Liver (tissue), 3 donors: ENCODE measurements at regions not wholly inside any gene's neighbourhood (a gene's known extent, or its start where the extent isn't known, plus 50 kb on each side); places are given as distances from the start of the nearest gene placed in this dataset.

Experiments
- EGR1 ChIP-seq, 2 donors: IDR thresholded peaks; 2 replicates each; pipeline ENCODE4 v1.6.1; 2016 to 2018; ENCODE audit warnings: antibody characterized with exemption in 2 of 2, low read depth in 2 of 2
- NR2F2 ChIP-seq: IDR thresholded peaks from 2 replicates; pipeline ENCODE4 v1.6.1; 2016; ENCODE audit warnings: antibody characterized with exemption
- RAD21 ChIP-seq, 2 donors: IDR thresholded peaks; 2 replicates each; pipeline ENCODE4 v1.6.1; 2016; ENCODE audit warnings: antibody characterized with exemption in 2 of 2, mild to moderate bottlenecking in 2 of 2
- RXRA ChIP-seq, 2 donors: IDR thresholded peaks; 2 replicates each; pipeline ENCODE4 v1.6.1; 2017 to 2018; ENCODE audit warnings: antibody characterized with exemption in 2 of 2, mild to moderate bottlenecking in 1 of 2
- SP1 ChIP-seq: IDR thresholded peaks from 2 replicates; pipeline ENCODE4 v1.6.1; 2018; ENCODE audit warnings: antibody characterized with exemption, mild to moderate bottlenecking
- TAF1 ChIP-seq: conservative IDR thresholded peaks from 2 replicates; pipeline ENCODE4 v1.6.1; 2016; ENCODE audit warnings: antibody characterized with exemption, mild to moderate bottlenecking
- TF ChIP-seq, protein P1 (sequence below): fragments of 150-350 bp; IDR thresholded peaks from 2 replicates; pipeline ENCODE4 v1.5.1; 2017; ENCODE audit warnings: improper control_type of control experiment, low read depth, low read length; ENCODE audit not compliant: missing input control
- TF ChIP-seq, protein P2 (sequence below): IDR thresholded peaks from 2 replicates; pipeline ENCODE4 v1.6.1; 2016; ENCODE audit warnings: antibody characterized with exemption, mild to moderate bottlenecking
- TF ChIP-seq, protein P3 (sequence below): IDR thresholded peaks from 2 replicates; pipeline ENCODE4 v1.6.1; 2016; ENCODE audit warnings: antibody characterized with exemption
- donor health status: healthy.
- donor health status: healthy.

- TF ChIP-seq TAF1 (no peak), SP1 (no peak), NR2F2 (no peak), RXRA (IDR thresholded peaks at IDR 0.05) (no peak), EGR1 (IDR thresholded peaks at IDR 0.05; ENCODE audit: low read depth in 2 of 2) (no peak), RAD21 (IDR thresholded peaks at IDR 0.05) (no peak)
- TF ChIP-seq, protein P1, sequence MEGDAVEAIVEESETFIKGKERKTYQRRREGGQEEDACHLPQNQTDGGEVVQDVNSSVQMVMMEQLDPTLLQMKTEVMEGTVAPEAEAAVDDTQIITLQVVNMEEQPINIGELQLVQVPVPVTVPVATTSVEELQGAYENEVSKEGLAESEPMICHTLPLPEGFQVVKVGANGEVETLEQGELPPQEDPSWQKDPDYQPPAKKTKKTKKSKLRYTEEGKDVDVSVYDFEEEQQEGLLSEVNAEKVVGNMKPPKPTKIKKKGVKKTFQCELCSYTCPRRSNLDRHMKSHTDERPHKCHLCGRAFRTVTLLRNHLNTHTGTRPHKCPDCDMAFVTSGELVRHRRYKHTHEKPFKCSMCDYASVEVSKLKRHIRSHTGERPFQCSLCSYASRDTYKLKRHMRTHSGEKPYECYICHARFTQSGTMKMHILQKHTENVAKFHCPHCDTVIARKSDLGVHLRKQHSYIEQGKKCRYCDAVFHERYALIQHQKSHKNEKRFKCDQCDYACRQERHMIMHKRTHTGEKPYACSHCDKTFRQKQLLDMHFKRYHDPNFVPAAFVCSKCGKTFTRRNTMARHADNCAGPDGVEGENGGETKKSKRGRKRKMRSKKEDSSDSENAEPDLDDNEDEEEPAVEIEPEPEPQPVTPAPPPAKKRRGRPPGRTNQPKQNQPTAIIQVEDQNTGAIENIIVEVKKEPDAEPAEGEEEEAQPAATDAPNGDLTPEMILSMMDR: no peak
- TF ChIP-seq, protein P2, sequence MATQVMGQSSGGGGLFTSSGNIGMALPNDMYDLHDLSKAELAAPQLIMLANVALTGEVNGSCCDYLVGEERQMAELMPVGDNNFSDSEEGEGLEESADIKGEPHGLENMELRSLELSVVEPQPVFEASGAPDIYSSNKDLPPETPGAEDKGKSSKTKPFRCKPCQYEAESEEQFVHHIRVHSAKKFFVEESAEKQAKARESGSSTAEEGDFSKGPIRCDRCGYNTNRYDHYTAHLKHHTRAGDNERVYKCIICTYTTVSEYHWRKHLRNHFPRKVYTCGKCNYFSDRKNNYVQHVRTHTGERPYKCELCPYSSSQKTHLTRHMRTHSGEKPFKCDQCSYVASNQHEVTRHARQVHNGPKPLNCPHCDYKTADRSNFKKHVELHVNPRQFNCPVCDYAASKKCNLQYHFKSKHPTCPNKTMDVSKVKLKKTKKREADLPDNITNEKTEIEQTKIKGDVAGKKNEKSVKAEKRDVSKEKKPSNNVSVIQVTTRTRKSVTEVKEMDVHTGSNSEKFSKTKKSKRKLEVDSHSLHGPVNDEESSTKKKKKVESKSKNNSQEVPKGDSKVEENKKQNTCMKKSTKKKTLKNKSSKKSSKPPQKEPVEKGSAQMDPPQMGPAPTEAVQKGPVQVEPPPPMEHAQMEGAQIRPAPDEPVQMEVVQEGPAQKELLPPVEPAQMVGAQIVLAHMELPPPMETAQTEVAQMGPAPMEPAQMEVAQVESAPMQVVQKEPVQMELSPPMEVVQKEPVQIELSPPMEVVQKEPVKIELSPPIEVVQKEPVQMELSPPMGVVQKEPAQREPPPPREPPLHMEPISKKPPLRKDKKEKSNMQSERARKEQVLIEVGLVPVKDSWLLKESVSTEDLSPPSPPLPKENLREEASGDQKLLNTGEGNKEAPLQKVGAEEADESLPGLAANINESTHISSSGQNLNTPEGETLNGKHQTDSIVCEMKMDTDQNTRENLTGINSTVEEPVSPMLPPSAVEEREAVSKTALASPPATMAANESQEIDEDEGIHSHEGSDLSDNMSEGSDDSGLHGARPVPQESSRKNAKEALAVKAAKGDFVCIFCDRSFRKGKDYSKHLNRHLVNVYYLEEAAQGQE: no peak
- TF ChIP-seq, protein P3, sequence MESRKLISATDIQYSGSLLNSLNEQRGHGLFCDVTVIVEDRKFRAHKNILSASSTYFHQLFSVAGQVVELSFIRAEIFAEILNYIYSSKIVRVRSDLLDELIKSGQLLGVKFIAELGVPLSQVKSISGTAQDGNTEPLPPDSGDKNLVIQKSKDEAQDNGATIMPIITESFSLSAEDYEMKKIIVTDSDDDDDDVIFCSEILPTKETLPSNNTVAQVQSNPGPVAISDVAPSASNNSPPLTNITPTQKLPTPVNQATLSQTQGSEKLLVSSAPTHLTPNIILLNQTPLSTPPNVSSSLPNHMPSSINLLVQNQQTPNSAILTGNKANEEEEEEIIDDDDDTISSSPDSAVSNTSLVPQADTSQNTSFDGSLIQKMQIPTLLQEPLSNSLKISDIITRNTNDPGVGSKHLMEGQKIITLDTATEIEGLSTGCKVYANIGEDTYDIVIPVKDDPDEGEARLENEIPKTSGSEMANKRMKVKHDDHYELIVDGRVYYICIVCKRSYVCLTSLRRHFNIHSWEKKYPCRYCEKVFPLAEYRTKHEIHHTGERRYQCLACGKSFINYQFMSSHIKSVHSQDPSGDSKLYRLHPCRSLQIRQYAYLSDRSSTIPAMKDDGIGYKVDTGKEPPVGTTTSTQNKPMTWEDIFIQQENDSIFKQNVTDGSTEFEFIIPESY: no peak
Observed at GRCh38 chr4:116726523-116726922, 358.9 kb downstream of the TRAM1L1 start.
